ENCODE measurements at regions not wholly inside any gene's neighbourhood (a gene's known extent, or its start where the extent isn't known, plus 50 kb on each side); places are given as distances from the start of the nearest gene placed in this dataset.

- no peak overlapping the region for H3K4me3 ChIP-seq (ENCODE audit: low read depth, low read length, poor library complexity, severe bottlenecking)
- CTCF ChIA-PET (ENCODE audit: unreplicated experiment): no interaction called here
- H3K36me3 ChIP-seq (ENCODE audit: insufficient read depth, low read length): no peaks in the 10 kb centered on the region
- no peaks in the 10 kb centered on the region for H3K9me2 ChIP-seq (ENCODE audit: insufficient read depth, low read length)
- intact Hi-C loops (cut with micrococcal nuclease; ENCODE audit: unreplicated experiment): no loop called here
- no peak overlapping the region for H2AFZ ChIP-seq (ENCODE audit: low read length)
- no peaks in the 10 kb centered on the region for H3K79me2 ChIP-seq (ENCODE audit: insufficient read depth, low read depth, low read length)
- BruUV-seq (replicated peaks): no TSS peak
- H4K20me1 ChIP-seq (ENCODE audit: insufficient read depth, low read length): no peaks in the 10 kb centered on the region
- DNase-seq (ENCODE audit: low spot score): no peak
- POLR2A ChIA-PET: no interaction called here
- no peak overlapping the region for H3K27ac ChIP-seq (ENCODE audit: low read depth, low read length, poor library complexity, severe bottlenecking)
- TF ChIP-seq EZH2phosphoT487 (IDR thresholded peaks at IDR 0.05; ENCODE audit: borderline replicate concordance, low read depth, low read length) (no peak), CTCF (conservative IDR thresholded peaks at IDR 0.05; ENCODE audit: low read length) (no peak)
- H3K4me2 ChIP-seq (ENCODE audit: low read length): no peak overlapping the region
- 0 out of 2 replicates have a peak, but pooled peaks cover 4% of the 10 kb centered on the region for H3K9me3 ChIP-seq (ENCODE audit: low read length)
- H3K4me1 ChIP-seq (ENCODE audit: insufficient read depth, low read length, poor library complexity, severe bottlenecking): no peaks in the 10 kb centered on the region
These were observed 176.7 kb downstream of the LYPLAL1 start for GRCh38 chr1:219350172-219350931.

GRCh38 chr1:219347921-219348391 is 174.3 kb downstream of the LYPLAL1 start:
- H2AFZ ChIP-seq (ENCODE audit: low read length): no peak overlapping the region
- no peak overlapping the region for H3K4me3 ChIP-seq (ENCODE audit: low read depth, low read length, poor library complexity, severe bottlenecking)
- intact Hi-C loops (cut with micrococcal nuclease; ENCODE audit: unreplicated experiment): no loop called here
- no peaks in the 10 kb centered on the region for H3K36me3 ChIP-seq (ENCODE audit: insufficient read depth, low read length)
- CTCF ChIA-PET (ENCODE audit: unreplicated experiment): no interaction called here
- TF ChIP-seq EZH2phosphoT487 (IDR thresholded peaks at IDR 0.05; ENCODE audit: borderline replicate concordance, low read depth, low read length) (no peak), CTCF (conservative IDR thresholded peaks at IDR 0.05; ENCODE audit: low read length) (no peak)
- 0 out of 2 replicates have a peak, but pooled peaks cover 4% of the 10 kb centered on the region for H3K9me3 ChIP-seq (ENCODE audit: low read length)
- H3K4me1 ChIP-seq (ENCODE audit: insufficient read depth, low read length, poor library complexity, severe bottlenecking): no peaks in the 10 kb centered on the region
- DNase-seq (ENCODE audit: low spot score): no peak
- POLR2A ChIA-PET: no interaction called here
- H3K4me2 ChIP-seq (ENCODE audit: low read length): no peak overlapping the region
- H4K20me1 ChIP-seq (ENCODE audit: insufficient read depth, low read length): no peaks in the 10 kb centered on the region
- no peaks in the 10 kb centered on the region for H3K9me2 ChIP-seq (ENCODE audit: insufficient read depth, low read length)
- BruUV-seq (replicated peaks): no TSS peak
- no peak overlapping the region for H3K27ac ChIP-seq (ENCODE audit: low read depth, low read length, poor library complexity, severe bottlenecking)
- no peaks in the 10 kb centered on the region for H3K79me2 ChIP-seq (ENCODE audit: insufficient read depth, low read depth, low read length)

GRCh38 chr1:219347376-219347775 is 173.7 kb downstream of the LYPLAL1 start:
- CTCF ChIA-PET (ENCODE audit: unreplicated experiment): no interaction called here
- POLR2A ChIA-PET: no interaction called here
- Histone ChIP-seq H3K27ac (ENCODE audit: low read depth, low read length, poor library complexity, severe bottlenecking) (no peak overlapping the region), H3K4me2 (ENCODE audit: low read length) (no peak overlapping the region), H3K9me3 (ENCODE audit: low read length) (0 out of 2 replicates have a peak, but pooled peaks cover 4% of the 10 kb centered on the region), H3K9me2 (ENCODE audit: insufficient read depth, low read length) (no peaks in the 10 kb centered on the region), H3K79me2 (ENCODE audit: insufficient read depth, low read depth, low read length) (no peaks in the 10 kb centered on the region), H3K36me3 (ENCODE audit: insufficient read depth, low read length) (no peaks in the 10 kb centered on the region), H3K4me3 (ENCODE audit: low read depth, low read length, poor library complexity, severe bottlenecking) (no peak overlapping the region), H2AFZ (ENCODE audit: low read length) (no peak overlapping the region), H4K20me1 (ENCODE audit: insufficient read depth, low read length) (no peaks in the 10 kb centered on the region), H3K4me1 (ENCODE audit: insufficient read depth, low read length, poor library complexity, severe bottlenecking) (no peaks in the 10 kb centered on the region)
- DNase-seq (ENCODE audit: low spot score): no peak
- intact Hi-C loops (cut with micrococcal nuclease; ENCODE audit: unreplicated experiment): no loop called here
- TF ChIP-seq CTCF (conservative IDR thresholded peaks at IDR 0.05; ENCODE audit: low read length) (no peak), EZH2phosphoT487 (IDR thresholded peaks at IDR 0.05; ENCODE audit: borderline replicate concordance, low read depth, low read length) (no peak)
- no TSS peak for BruUV-seq (replicated peaks)
